Glomerular visceral epithelial cell (primary cell): ENCODE measurements at regions not wholly inside any gene's neighbourhood (a gene's known extent, or its start where the extent isn't known, plus 50 kb on each side); places are given as distances from the start of the nearest gene placed in this dataset.

Experiments
- DNase-seq: peaks from one replicate; pipeline ENCODE4 v3.0.0-alpha.2; 2016; ENCODE audit errors: extremely low spot score

DNA sequence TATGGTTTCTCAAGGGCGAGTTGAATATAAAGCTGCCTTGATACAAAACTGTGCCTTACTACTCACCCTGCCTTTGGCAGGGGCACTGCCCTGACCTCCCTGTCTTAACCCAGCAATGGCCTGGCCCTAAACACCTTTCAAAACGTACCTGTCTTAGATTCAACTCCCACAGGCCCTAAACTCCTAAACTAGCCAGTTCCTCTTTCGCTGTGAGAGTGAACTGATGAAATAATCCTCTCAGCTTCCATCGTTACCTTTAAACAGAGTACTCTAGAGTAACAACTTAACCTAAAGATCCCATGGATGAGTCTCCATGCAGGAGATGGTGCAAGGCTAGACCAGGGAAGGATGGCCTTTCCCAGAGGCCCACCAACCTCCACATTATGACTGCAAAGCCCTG lies 133.0 kb upstream of the THBS1 start:
- DNase-seq = no peak

DNA sequence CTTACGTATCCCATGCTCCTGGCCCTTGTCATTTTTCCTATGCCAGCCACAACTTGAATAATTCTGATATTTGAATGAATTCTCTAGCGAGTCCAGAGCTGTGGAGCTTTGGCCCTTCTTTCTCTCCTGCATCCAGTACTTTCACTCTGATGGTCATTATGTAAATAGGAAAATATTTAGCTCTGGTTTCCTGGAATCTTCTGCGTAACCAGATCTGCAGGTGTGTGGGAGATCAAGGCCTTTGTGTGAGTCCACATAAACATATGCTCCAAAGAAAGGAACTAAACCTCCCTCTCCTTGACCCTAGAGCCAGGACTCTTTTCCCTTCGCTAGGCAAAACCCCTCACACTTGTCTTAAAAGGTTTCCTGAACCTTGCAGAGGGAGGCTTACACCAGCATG lies 132.5 kb upstream of the THBS1 start:
- no peak for DNase-seq

DNA sequence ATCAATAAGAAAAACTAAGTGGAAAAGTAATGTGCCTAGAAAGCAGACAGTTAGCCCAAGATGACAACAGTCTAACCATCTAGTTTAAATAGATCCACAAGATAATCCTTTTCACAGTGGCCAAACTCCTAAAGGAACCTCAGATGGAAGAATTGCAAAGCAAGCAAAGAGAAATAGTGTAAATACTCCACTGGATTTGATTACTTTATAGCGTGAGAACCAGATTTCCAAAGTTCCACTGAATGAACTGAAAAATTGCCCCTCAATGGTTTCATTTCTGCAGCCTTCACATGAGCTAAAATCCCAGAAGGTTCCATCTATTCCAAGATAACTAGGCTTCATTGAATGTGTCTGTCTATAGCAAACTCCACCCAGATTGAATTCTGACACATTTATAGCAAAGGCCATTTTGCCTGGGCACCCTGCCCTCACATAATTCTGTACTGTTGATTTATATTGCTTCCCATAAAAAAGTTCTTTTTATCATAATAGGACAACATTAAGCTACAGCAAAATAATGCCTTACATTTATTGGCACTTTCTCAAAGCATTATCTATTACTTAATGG lies 129.7 kb upstream of the THBS1 start:
- no peak for DNase-seq

DNA sequence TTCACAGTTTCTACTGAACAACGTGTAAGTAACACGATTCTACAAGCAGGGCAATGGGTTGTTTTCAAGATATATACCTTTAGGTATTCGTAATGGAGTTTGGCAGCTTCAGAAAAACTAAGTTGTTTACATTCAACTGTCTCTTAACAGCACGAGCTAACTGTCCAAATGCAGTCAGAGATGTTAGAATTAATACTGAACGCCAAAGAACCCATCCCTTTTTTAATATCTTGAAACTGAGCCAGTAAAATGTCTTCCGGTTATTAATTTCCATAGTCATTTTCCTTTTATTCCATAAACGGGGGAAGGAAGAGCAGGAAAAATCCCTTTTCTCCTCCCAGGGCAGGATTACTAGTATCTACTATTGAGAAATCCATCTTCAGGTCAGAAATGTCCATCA lies 129.0 kb upstream of the THBS1 start:
- no peak for DNase-seq

DNA sequence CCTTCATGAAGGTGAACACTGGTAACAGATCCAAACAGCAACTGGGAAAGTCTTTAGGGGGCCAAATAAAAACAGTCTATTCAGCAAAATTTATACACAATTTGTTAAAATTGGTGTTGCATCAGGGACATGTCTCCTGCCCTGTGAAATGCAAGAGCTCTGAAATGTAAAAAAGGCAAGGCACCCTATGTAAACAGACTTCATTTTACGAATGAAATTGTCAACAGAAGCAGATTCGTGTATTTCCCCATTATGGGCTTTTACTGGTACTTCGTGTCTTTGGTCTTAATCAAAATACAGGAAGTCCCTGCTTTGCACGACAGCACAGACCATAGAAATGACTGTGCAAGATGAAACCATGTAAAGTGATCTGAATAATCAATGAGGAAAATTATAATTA lies 127.3 kb upstream of the THBS1 start:
- DNase-seq = no peak

DNA sequence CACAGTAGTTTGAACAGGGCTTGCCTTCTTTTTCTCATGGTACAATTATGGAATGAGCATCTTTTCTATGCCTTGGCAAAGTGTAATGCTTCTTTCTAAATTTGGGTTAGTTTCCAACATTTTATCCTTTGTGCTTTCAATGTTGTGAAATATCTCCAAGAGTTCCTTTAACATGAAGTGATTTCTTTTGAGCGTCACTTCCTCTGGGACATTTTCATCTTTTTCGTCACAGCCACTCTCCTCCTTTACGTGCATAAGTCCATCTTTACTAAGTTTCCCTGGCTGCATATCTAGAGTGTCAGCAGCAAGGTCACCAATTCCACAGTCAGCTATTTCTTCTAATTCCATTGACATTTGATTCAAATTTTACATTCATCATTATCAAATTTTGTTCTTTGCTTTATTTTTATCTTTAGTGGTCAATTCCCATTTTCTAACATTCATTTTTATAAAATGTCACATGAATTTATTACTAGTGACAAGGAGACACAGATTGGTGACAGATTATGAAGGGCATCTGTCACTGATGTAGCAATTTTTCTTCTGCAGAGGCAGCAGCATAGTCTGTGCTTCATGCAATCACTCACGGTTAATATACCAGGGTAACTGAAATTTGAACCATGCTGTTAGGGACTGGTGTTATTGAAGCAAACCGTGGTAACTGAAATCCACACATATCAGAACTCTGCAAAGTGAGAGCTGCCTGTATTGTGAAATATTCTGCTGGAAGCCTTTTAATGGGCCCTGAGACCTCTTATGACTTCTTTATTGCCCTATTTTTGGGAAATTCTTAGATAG lies 126.5 kb upstream of the THBS1 start:
- DNase-seq = no peak

DNA sequence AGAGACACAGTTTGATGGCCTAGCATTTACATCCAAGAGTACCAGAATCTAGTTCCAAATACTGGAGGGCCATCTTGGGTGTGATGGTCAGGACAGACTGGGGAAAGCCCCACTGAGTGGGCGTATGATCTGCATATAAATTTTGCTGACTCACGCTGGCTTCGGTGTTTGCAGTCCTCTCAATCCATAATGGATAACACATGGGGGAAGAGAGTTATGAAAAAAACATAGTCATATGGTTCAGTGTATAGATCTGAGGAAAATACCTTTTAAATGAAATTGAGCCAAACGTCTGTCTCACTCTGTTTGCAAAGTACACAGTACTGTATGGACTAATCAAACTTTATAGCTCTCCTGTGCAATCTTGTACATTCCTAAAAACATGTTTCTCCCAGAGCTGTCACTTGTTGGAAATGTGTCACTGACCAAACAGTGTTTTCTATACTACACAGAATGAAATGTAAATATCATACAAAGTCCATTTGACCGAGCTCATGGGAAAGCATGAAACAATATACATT lies 125.3 kb upstream of the THBS1 start:
- DNase-seq = no peak

DNA sequence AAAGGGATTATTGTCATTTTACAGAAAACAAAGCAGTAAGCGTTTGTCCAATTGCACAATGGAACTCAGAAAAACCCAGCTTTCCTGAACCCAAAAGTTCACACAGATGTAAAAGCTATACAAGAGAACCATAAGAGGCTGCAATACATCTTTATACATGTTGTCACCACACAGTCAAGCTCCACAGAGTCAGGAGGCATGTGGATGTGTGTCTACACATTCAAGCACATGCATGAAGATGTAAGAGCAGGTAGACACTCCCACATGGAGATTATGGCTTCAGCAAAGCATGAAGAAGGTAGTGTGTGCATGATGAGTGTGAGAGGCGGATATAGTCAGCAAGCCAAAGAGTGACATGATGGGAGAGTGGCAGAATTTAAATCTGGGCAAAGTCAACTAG lies 124.7 kb upstream of the THBS1 start:
- DNase-seq = no peak

DNA sequence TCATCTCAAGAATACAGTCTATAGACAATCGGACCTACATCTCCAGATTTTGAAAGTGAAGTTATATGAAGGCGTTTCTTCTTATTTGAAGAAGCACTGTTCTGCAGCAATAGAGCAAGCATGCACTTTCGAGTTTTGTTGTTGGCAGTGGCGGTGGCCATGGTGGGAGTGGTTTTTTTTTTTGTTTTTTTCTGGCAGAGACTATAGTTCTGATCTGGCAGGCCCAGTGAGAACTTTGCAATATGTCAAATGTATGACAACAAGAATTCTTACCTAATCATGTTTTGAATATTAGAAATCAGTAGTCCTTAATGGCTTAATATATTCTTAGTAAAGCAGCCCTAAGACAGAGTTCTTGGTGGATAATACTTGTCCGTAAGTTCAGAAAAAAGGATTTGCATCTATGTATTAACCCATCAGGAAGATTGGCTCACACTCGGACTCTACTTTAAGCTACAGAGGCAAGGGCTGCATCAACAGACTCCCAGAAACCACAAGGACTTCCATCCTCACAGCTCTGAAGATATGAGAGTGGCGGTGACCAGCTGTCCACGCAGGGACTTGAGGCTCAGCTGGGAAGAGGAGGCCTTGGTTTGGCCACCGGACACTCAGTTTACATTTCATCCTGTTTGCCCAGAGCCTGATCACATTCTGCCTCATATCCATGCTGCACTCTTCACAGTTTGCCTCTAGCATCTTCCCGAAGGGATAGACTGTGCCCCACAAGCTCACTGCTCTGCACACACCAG lies 124.1 kb upstream of the THBS1 start:
- DNase-seq = no peak

DNA sequence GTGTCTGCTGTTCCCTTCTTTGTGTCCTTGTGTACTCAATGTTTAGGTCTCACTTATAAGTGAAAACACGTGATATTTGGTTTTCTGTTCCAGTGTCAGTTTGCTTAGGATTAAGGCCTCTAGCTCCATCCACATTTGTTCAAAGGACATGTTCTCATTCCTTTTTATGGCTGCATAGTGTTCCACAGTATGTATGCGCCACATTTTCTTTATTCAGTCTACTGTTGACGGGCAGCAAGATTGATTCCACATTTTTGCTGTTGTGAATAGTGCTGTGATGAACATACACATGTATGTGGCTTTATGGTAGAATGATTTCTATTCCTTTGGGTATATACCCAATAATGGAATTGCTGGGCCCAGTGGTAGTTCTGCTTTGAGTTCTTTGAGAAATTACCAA lies 122.7 kb upstream of the THBS1 start:
- DNase-seq = no peak

DNA sequence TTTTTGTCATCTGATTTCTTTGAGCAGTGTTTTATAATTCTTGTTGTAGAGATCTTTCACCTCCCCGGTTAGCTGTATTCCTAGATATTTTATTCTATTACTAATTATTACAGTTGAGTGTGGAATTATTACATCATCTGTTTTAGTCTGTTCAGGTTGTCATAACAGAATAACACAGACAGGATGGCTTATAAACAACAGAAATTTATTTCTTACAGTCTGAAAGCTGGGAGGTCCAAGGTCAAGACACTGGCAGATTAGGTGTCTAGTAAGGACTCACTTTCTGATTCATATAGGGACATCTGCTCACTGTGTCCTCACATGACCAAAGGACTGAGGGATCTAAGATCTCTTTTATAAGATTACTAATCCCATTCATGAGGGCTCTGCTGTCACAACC lies 121.3 kb upstream of the THBS1 start:
- no peak for DNase-seq

DNA sequence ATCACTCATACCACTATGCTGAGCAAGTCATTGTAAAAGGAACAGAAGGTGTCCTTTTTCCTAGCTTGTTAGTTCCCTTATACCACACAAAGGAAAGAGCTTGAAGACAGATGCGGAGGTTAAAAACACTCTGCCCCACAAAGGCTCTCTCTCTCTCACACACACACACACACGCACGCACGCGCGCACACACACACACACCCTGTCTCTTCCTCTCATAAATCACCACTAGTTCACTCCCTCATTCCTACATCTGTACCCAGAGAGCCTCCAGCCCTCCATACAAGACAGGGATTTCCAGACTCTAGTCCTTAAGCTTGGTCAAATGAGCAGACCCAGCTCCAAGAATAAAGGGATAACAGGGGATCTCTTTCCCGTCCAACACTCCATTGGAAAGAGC lies 120.1 kb upstream of the THBS1 start:
- no peak for DNase-seq

DNA sequence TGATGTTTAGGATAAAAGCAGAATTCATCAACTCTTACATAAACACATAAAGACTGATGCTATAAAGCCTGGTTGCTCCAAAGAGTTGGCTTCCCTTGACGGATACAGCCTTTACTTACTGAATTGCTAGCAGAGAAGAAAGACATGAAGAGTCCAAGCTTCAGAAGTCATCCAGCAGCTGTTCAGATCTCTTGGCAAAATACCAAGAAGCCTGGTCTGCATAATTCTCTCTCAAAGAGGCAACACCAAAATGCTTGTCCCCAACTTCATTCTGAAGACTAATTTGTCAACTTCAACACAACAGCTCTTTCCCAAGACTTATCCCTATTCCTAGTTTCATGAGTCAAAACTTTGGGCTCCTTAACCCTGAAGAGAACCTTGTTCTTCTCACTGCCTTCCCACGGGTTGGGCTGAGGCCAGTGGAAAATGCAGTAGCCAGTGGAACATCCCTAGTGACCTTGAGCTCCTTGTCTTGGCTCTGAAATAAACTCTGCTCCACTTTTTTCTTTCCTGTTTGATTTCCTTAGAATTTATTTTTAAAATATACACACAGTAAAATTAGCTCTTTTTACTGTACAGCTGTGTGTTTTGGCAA lies 119.2 kb upstream of the THBS1 start:
- DNase-seq = no peak

DNA sequence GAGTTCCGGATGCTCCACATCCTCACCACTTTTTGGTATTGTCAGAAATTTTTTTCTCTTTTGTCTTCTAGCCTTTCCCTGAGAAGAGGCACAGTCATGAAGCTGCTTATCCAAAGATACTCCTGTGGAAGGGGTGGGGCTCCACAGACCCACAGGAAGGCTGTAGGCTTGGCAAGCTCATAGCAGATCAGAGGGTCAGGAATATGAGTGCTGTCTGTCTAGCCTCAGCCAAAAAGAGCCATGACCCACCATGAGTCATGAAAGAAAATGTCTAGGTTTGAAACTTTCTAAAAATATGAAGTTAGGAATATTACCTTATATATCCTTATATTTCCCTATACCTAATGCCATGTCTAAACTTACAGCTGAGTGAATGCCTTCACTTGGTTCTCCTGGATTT lies 118.2 kb upstream of the THBS1 start:
- DNase-seq = peak; percentile 17

DNA sequence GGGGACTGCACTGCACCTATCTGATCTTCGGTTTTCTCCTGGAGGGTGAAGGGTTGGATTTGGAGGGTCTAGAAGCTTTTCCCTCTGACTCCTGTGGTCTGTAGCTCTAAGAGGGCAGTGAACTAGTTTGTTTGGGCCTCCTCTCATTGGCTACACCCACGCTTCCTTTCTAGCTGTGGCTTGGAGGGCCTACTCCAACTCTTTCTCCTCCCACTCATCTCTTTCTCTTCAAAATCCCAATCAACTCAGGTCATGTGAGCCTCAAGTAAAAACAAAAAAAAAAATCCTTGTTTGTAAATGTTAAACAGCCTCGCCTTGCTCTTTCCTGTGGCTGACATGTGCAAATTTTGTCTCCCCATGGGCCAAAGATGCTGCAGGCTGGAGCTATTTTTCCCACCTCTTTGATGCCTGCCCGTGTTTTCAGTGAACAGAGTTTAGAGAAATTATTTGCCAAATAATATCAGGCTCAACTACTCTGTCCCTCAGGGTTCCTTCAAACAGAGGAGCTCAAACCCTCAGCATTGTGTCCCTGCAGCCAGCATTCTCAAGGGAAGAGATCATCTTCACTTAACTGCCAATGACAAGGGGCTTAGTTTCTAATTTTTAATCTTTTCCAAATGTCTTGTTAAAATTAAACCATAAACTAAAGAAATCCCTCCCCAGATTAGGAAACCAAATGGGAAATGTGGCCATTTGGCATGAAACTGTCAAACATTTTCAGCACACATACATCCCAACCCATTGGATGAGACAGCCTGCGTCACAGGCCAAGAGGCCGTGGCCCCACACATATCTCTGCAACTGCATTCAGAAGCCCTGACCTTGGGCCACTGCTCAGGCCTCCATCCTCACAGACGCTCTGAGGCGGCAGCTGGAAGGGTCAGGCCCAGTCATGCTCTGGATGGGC lies 114.8 kb upstream of the THBS1 start:
- DNase-seq = no peak

DNA sequence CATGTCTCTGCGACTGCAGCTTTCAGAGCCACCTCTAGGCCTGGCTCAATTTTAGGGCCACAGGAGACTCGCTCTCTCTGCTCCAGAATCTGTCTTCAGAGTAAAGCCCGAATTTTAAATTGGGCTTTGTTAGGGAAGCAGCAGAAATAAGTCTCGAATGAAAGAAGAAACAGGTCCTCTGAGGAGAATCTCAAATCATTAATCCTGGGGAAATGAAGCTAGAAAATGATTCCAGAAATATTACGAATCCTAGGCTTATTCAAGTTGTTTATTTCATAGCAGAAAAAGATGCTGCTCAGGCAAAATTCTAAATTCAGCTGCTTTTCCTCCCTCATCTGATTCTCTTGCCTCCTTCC lies 114.2 kb upstream of the THBS1 start:
- no peak for DNase-seq

DNA sequence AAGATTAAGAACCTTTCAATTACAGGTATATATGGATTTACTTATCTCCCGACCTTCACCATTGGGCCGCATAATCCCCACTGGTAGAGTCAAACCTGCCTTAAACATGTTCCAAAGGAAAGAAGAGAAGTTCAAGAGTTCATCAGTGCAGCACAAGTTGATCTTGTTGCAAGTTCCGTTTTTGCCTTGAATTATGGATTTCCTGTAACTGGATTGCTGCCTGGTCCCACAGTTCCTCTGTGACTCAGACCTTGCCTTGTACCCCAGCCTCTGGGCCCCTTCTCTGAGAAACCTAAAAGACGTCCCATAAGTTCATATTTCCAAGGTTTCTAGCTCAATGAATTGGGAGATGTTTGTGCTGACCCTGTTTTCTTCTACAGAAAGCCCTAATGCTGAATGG lies 112.5 kb upstream of the THBS1 start:
- no peak for DNase-seq

DNA sequence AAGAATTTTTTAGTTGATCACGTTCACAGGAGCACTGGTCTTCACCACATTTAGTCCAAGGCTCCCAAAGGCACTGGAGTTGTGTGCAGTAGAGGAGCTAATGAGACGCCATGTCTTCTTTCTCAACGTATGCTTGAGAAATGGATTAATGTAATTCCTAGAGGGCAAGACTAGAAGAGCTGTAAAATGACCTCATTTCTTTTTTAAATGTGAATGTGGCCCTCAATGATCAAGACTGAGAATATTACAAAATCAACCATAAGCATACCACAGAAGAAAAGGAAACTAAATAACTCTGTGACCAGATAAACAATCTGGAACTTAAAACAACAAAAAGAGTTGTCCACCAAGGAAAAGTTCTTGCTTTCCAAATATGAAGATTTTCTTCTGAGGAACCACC lies 112.1 kb upstream of the THBS1 start:
- no peak for DNase-seq

DNA sequence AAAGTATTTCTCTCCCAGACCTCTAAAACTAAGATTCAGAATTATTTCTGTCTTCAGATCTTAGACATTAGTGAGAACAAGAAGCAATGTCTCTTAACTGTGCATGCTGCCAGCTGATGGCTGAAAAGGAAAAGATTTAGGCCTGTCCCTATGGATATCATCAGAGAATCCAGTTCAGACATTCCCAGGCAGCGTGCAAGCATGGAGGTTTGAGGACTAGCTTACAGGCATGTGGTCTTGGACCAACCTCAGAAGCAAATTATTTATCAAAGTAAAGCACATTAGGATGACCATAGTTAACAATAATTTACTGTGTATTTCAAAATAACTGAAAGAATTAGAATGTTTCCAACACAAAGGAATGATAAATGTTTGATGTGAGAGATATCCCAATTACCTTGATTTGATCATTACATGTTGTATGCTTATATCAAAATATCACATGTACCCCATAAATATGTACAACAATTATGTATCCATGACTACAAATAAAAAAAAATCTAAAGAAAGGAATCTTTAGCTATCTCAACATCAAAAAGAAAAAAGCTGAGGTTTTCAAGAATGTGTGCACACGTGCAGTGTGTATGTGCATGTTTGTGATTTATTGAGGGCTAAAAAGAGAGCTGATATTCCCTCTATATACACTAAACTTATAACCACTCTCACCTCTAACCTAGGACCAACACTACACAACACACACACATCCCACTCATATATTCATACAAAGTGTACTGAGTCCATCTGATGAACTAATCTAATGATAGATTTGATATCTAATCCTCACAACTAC lies 108.9 kb upstream of the THBS1 start:
- DNase-seq = no peak

DNA sequence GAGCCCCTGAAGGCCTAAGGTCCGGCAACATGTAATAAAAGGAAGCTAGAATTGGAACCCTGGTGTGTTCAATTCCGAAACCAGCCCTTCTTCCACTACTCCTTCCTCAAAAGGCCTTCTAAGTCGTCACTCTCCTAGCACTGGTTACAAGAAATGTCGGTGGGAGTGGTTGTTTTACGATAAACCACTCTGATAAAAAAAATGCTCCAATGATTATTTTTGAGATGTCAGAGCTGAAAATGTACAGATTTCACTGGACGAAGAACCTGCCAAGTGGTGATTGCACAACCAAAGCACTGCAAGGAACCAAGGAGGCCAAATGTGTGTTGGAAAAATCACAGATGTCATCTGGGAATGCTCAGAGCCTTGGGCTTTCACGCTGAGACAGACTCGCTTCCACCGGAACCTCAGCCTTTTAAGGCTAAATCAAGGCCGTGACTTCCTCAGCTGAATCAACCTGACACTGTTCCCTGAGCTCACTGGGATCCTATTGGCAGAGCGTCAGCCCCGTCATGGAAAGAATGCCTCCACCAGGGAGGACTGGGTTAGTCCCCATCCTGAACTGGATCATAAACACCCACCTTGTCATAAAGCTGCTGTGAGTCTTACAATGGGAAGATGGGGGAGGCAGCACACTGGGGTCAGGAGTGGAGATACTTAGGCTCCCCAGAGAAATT lies 108.1 kb upstream of the THBS1 start:
- no peak for DNase-seq
